ENCODE measurements at regions not wholly inside any gene's neighbourhood (a gene's known extent, or its start where the extent isn't known, plus 50 kb on each side); places are given as distances from the start of the nearest gene placed in this dataset.
"Not testable (repeated sequence)": the region's sequence is repeated elsewhere in the genome, so short reads cannot be mapped to it uniquely, and the experiment has no call there.

DNA sequence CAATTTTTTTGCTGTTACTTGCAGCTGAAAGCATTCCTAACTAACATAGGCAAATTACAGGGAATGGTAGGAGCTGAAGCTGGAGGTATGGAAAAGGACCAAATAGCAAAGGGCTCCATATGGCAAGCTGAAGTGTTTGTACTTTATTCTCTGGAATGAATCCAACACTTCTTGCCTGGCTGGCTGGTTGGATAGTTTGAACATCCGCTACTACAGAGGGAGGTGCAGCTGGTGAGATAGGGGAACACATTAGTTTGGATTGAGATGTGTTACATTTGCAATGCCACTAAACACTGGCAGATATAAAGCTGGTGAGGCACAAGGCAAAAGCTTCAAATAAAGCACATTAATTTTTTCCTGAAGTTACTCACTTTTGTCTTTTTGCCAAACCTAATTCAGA is 291.5 kb downstream of the SP3 start:
- no peak for DNase-seq

DNA sequence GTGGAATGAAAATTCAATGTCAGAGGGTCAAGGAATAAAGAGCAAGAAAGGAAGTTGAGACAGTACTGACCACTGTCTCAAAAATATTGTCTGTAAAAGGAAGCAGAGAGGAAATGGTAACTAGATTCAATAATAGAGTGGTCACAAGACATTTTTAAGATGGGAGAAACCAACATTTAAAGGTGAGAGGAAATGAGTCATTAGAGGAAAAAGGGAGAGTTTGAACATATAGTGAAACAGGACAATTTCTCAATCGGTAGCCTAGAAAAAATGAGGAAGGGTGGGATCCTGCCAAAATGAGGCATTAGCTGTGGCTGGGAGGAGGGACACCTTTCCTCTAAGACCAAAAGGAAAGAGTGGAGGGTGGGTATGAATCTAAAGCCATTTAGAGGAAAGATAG is 288.5 kb downstream of the SP3 start:
- DNase-seq = no peak

DNA sequence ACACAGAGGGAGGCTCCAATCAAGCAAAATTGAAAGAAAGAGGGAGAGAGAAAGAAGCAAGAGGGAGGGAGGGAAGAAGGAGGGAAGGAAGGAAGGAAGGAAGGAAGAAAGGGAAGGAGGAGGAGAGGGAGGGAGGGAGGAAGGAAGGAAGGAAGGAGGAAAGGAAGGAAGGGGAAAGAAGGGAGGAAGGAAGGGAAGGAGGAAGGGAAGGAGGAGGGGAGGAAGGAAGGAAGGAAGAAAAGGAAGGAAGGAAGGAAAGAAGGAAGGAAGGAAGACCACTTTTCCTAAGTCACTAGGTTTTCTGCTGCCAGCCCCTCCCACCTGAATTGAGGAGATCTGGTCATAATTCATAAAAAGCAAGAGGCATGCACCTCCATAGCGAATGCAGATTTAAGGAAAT is 287.0 kb downstream of the SP3 start:
- no peak for DNase-seq

DNA sequence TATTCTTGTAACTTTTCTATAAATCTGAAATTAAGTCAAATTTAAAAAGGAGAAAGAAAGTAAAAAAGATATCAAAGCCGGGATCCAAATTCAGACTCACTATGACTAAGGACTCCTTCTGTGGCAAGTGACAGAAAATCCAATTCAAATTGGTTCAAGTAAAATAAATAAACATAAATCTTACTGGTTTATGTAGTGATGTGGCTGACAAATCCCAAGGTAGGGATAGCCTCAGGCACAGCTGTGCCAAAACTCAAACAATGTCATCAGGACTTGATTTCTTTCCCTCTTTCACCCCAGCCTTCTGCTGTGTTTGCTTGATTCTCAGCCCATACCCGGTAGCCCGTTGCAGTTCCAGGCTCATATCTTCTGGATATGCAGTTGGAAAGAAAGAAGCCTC is 284.6 kb downstream of the SP3 start:
- DNase-seq = no peak

DNA sequence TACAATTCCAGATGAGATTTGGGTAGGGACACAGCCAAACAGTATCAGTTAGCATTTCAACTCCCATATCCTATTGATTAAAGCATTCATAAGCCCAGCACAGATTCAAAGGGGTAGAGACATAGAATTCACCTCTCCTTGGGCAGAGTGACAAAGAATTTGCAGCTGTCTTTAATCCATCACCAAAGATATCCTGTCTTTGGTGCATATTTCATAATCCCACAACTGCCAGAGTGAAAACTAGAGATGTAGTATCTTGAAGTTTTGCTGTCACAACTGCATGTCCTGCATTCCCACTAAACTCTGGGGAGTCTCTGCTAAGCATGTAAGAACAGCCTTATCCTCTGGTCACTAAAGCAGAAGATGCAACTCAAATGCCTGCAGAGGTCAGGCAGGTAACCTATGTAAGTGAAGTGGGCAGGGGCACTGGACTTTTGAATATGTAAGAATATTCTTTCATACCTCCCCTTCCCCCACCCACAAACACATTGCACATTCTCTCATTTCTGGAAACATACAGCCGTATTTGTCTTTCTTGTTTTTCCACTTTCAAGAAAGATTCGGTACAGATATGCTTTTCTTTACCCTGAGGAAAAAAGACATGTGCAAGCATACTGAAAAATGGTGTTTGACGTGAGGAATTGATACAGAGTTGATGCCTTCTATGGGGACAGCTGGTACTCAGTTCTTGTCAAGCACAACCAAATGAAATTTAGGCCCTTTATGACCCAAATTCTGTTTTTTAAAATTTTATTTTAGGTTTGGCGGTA is 283.1 kb downstream of the SP3 start:
- no peak for DNase-seq

DNA sequence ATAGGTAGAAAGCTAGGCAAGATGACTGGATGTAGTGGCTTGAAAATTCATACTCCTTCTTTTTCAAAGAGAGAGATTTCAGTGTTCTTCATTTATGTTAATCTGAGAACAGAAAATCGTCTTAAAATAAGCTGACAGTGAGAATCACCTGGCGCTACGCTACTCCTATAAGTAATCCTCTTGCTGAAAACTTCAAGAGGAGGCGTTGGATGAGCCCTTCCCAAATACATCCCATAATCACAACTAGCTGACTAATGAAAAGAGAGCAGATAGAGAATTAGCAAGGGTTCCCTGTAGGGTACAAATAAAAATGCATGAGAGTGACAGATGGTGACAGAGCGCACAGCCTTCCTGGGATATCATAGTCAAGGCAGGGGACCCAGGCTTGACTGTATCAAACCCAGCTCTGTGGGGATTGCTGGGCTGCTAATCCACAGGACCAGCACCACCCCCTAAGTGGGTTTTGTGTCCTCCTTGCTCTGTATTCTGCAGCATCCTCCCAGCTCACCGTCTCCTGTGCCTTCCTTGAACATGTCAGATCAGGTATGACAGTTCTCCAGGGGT is 280.2 kb downstream of the SP3 start:
- no peak for DNase-seq

DNA sequence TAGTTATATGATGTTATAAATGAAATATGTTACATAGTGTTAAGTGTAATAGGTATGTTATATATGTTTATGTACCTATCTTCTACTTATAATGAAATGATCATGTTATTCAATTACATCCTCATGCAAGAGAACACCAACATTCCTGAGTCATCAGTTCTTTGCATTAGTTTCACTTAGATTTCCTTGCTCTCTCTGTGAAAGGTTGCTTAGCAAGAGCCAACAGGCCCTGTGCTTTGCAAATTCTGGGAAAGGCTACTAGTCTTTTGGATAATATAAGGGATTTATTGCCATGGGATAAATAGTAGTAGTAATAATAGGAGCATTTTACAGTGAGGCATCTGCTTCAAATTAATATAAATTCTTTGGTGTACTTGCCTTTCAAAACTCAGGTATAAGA is 274.8 kb downstream of the SP3 start:
- DNase-seq = no peak

DNA sequence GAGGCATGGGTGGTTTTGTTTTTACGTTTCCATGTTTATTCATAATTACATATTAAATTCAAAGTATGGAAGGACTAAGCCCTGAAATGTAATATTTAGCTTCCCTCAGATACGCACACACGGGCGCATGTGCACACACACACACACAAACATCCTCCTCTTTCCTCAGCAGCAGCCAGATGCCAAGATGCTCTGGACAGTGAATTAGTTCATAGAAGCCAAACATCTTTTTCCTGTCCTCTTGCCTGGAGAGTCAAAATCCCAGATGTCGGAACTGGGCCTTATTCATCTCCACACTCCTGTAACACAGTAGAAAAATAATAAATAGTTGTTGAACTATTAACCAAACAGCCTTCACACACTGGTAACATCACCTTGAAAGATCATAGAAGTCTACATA is 273.1 kb downstream of the SP3 start:
- DNase-seq = no peak

DNA sequence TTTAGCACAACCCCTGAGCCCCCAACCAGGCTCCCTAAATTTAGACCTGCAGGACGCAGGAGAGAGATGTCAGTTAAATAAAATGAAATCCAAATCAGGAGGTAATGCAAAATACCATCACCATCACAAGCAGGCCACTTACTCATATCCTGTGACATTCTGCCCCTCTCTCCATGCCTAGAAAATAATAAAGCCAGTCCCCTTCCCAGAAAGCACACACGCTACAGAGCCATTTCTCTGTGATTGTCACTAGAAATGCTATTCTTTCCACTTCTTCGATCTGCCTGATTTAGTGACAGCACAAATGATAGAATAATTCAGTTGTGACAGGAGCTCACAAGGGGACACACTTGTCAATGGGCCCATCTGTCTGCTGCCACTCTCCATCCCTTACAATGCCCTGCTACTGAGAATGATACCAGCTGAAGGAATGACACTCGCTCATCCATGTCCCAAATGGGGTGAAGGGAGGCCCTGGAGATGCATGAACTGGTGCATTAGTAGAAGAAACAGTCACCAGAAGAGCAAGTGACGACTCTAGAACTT is 272.1 kb downstream of the SP3 start:
- DNase-seq = no peak

DNA sequence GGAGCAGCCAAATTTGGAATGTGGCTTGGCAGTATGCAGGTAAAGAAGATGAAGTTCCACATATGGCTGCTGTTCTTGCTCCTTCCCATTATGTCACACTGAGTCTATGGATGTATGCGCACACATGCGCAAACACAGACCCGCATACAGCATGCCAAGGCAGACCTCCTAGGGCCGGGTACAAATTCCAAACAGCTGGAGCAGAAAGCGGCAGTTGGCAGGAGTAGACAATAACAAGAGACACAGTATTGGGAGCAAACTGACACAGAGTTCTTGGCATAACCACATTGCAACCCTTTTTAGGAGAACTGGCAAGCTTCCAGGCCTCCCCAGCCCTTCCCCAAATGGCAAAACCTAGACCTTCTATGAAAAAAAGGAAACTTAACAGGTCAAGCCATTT is 268.9 kb downstream of the SP3 start:
- no peak for DNase-seq

DNA sequence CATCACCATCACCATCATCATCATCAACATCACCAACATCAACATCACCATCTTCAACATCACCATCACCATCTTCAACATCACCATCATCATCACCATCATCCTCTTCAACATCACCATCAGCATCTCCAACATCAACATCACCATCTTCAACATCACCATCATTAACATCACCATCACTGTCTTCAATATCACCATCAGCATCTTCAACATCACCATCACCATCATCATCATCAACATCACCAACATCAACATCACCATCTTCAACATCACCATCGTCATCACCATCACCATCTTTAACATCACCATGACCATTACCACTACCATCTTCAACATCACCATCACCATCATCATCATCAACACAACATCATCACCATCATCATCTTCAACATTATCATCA is 267.2 kb downstream of the SP3 start:
- DNase-seq = no peak

DNA sequence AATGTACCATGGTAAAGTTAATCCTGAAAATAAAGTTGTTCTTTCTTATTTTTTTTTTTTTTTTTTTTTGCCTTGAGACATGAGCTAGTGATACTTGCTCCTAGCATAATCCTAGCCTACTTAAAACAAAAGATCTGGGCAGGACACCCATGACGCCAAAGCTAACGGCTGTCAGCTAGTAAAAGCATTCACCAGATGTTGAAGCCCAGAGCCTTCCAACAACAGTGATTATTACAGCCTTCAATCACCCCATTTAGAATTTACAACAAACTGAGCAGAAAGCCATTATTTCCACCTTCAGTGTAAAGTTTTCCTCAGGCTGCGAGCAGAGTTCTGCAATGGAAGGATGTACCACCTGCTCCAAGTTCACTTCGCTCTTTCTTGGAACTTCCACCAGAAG is 259.5 kb downstream of the SP3 start:
- DNase-seq = no peak

DNA sequence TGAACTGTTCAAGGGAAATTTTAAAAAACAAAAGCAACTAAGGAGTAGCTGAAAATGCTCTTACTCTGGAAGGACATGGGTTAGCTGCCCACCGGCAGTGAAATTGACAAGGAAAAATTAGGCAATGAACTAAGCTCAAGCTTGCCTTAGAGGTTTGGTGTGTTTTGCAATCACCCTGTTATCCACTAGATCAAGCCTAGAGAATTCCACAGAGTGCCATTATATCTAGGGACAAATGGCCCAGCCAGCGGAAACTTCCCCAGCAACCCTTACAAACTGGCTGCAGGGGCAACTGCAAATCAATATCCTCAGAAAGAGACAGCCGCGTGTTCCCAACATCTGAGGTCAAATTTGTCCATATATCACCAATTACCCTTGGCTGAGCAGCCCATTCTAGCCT is 258.2 kb downstream of the SP3 start:
- DNase-seq = no peak

DNA sequence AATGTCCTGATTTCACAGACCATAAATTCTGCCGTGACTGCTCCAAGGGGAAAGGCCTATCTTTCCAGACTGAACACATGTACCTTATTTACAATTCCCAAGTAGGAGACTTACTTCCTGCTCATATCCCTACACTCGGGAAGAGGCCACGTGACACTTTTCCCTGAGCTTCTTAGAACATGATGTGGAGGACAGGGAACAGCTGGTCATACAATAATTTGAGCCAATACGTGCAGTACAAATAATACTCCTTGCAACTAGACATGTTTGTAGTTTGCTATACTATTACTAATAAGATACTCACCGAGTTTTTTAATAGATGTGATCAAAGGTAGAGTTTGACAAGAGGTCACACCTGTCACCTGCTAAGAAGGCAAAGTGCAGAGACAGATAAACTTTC is 256.4 kb downstream of the SP3 start:
- DNase-seq = no peak

DNA sequence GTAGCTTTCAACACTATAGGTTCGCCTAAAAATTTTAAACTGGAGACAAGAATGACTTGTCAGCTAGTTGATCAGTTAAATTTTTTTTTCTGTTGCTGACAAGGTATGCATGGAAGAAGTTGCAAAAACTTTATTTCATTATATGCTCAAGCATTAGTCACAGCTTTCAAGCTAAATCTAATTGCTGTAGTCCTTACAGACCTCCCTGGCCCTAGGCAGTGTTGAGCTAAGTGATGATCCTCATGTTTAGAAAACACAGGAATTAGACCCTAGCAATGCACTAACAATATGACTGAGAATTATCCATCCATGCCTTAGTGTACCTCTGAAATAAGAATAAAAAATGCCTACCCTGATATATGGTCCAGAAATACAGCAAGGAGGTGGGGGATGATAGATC is 253.4 kb downstream of the SP3 start:
- DNase-seq = no peak

DNA sequence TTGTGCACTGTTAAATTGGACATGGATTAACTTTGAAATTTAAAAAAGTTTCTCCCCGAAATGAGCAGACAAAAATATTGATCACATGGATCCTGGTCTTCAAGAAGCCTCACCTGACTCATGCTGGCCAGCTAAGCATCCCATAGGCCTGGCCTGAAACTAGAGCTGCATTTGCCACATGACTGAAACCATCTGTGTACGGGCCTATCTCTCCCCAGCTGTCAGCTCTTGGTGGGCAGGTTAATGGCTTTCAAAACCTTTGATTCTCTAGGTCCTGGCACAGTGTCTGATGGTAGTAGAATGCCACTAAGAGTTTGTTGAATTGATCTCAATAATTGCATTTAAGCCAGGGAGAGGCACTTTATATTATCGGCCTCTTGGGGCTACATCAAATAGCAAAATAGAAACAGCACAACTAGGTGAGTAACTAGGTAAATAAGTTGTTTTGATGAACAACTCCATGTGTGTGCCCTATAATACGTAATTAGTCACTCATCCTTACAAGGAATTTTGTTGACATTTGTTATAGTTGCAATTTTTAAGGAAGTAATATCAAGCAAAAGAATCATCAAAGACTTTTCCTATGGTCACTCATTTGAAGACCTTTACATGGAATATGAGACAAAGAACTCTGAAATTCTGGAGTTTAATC is 251.1 kb downstream of the SP3 start:
- no peak for DNase-seq

DNA sequence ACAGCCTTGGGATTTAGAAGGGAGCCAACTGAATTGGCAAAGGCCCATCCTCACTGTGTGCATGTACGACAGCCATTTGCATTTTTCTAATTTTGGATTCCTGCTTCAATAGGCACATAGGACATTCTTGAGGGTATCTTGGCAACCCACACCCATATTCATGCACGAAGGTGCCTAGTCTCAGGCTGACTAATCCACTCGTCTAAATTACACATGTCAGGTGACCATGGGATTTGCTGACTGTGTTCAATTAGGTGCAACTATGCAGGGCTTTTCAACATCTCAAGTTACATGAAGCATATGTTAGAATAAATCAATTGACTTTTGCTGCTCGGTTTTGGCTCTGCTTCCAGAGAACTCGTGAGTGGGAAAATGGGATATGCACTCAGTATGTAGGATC is 249.7 kb downstream of the SP3 start:
- no peak for DNase-seq

DNA sequence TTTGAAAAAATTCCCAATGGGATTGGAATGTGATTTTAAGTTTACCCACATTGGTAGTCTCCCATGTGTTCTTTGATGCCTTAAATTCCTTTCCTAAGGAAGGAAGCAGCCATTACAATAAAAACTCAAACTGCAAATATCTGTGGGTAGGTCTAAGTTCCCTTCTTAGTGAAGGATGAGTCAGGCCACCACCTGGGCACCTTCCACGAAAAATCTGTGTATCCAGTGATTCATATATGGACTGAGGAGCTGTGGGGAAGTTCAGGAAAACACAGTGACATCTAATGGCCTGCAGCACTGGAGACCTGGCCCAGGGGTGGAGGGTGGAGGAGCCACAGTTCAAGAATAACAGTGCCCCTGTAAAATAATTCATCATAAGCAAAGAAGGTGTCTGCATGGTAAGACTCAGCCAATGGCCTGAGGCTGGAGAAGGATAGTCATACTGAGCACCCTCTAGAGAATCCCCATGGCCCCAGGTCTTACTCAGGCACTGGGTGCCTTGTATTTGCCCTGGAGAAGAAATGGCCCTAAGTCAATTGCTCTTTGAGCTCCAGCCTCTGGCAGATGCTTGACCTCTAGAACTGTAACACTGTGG is 248.6 kb downstream of the SP3 start:
- DNase-seq = no peak

DNA sequence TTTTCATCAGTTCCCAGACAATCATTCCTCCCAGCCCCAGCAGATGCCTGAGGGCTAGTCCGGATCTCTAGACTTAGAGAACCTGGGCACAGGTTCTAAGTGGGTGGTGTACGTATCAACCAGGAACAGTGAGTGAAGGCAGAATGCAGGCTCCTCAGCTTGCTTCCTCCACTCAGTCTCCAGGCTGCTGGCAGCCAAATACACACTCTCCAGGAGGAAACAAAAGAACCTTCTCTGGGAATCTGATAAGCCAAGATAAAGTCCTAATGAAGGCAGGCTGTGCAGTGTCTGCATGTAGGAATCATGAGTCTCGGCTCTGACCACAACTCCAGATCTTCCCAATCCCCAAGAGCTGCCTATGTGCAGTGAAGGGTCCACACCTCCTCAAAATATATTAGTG is 245.7 kb downstream of the SP3 start:
- DNase-seq = no peak

DNA sequence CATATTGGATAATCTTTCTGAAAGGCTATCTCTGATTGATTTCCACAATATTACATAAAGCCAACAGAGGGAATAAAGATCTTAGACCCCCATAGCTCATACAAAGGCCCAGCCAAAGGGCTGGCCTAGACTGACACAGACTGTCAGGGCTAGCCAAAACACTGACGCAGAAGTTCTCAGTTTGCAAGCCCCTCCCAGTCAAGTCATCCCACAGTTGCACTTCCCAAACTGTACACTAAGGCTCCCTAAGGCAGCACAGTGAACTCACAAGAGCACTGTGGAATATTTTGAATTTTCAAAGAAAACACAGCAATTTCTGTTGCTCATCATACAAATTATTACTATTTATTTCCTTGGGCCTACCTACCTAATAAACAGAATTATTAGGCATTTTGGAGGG is 244.9 kb downstream of the SP3 start:
- DNase-seq = no peak

DNA sequence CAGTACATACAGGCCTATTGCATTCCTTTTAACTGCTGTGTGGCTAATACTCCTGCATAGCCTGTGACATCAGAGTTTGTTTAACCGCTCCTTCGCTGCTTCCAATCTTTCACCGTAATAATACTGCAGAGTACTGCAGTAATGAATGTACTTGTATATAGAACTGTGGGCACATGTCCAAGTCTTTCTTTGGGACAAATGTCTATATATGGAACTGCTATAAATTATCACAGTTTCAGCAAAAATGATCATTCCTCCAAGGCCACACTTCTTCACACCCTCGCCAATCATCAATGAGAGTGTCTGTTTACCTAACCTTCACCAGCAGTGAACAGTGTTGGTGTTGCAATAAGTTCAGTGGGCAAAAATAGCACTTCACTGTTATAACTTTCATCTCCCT is 230.4 kb downstream of the SP3 start:
- DNase-seq = no peak

DNA sequence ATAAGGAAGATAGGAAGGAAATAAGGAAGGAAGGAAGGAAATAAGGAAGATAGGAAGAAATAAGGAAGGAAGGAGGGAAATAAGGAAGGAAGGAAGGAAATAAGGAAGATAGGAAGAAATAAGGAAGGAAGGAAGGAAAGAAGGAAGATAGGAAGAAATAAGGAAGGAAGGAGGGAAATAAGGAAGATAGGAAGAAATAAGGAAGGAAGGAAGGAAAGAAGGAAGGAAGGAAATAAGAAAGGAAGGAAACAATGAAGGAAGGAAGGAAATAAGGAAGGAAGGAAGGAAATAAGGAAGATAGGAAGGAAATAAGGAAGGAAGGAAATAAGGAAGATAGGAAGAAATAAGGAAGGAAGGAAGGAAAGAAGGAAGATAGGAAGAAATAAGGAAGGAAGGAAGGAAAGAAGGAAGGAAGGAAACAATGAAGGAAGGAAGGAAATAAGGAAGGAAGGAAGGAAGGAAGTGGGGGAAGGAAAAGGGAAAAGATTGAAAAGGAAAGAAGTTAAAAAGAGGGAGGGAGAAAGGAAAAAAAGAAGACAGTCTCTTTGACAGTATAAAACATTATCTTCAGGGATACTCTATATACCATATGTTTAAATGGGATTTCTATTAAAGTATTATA is 227.1 kb downstream of the SP3 start:
- not testable (repeated sequence) for DNase-seq

DNA sequence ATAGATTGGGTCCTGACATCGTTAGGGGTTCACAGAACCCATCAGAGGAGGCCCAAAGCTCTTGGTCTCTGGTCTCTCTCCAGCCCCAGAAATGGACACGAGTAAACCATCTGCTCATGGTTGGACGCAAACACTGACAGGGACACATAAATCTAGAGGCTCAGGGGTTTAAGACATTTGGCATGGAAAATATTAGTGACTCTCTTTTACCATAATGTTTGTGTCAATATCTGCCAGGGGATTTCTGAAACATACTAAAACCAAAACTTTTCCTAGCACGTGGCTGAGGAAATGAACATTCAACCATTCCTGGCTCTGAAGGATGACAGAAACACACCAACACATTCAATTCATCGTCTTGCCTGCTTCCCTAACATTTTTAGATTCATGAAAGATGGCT is 226.2 kb downstream of the SP3 start:
- no peak for DNase-seq

All from T-helper 2 cell (primary cell).